Omental fat pad (tissue), 3 donors: ENCODE measurements at regions not wholly inside any gene's neighbourhood (a gene's known extent, or its start where the extent isn't known, plus 50 kb on each side); places are given as distances from the start of the nearest gene placed in this dataset.

Experiments used
- ATAC-seq: fragments of 150-250 bp; one replicate; pipeline ENCODE4 v1.9.1; 2016; ENCODE audit warnings: mild to moderate bottlenecking, moderate library complexity; ENCODE audit not compliant: low FRiP score
- DNase-seq: peaks from one replicate; pipeline ENCODE4 v3.0.0-alpha.2; 2019; ENCODE audit warnings: low spot score
- CTCF ChIP-seq, 3 donors: fragments of 450-650 bp; IDR thresholded peaks; one replicate each; pipeline ENCODE4 v1.5.1; 2016 to 2017; ENCODE audit warnings: antibody characterized with exemption in 3 of 3, mild to moderate bottlenecking in 3 of 3, moderate library complexity in 2 of 3

GRCh38 chr1:39116860-39117728, 87.4 kb upstream of the MACF1 start:
- TF ChIP-seq CTCF (IDR thresholded peaks at IDR 0.05), result no peak
- no peak for DNase-seq
- ATAC-seq, result peak; percentile 5

GRCh38 chr1:39117899-39118450, 86.5 kb upstream of the MACF1 start:
- no peak for DNase-seq
- TF ChIP-seq CTCF (IDR thresholded peaks at IDR 0.05), result no peak
- ATAC-seq, result no peak

GRCh38 chr1:39122056-39122455, 82.4 kb upstream of the MACF1 start:
- ATAC-seq (no peak), DNase-seq (no peak)
- TF ChIP-seq CTCF (IDR thresholded peaks at IDR 0.05), result no peak

- DNase-seq (no peak), ATAC-seq (no peak)
- no peak for TF ChIP-seq CTCF (IDR thresholded peaks at IDR 0.05)
Measured at GRCh38 chr1:39124282-39124681, 80.2 kb upstream of the MACF1 start.

GRCh38 chr1:39127513-39127912, 77.0 kb upstream of the MACF1 start:
- ATAC-seq (no peak), DNase-seq (no peak)
- TF ChIP-seq CTCF (IDR thresholded peaks at IDR 0.05), result no peak

- TF ChIP-seq CTCF (IDR thresholded peaks at IDR 0.05), result no peak
- ATAC-seq, result no peak
Measured at GRCh38 chr1:39128126-39128525, 76.4 kb upstream of the MACF1 start.

GRCh38 chr1:39128959-39129358, 75.5 kb upstream of the MACF1 start:
- no peak for TF ChIP-seq CTCF (IDR thresholded peaks at IDR 0.05)
- ATAC-seq (no peak), DNase-seq (no peak)

More at GRCh38 chr1:39128126-39128525, 76.4 kb upstream of the MACF1 start:
- DNase-seq, result no peak
